Activated CD4-positive, alpha-beta T cell treated with anti-CD3 and anti-CD28 coated beads for 36 hours (primary cell): ENCODE measurements at regions not wholly inside any gene's neighbourhood (a gene's known extent, or its start where the extent isn't known, plus 50 kb on each side); places are given as distances from the start of the nearest gene placed in this dataset.

Experiments used
- ATAC-seq: fragments of 200-7000 bp; cut with Tn5 transposase; one replicate; pipeline ENCODE4 v1.10.0; 2021; ENCODE audit warnings: mild to moderate bottlenecking, moderate library complexity
- CTCF ChIA-PET: fragments of 350-600 bp; sonication (Branson Sonifier 250); formaldehyde crosslinking; loops from one replicate; lab custom pipeline; 2021; ENCODE audit warnings: antibody characterized with exemption; lab: Charles Lee
- POLR2A ChIA-PET: fragments of 350-600 bp; sonication (Branson Sonifier 250); formaldehyde crosslinking; loops from one replicate; lab custom pipeline; 2021; ENCODE audit warnings: antibody characterized with exemption, inconsistent platforms; lab: Charles Lee
- DNase-seq: peaks from one replicate; pipeline ENCODE4 v3.0.0-alpha.2; 2020
- H3K27ac Mint-ChIP-seq: one replicate; pipeline ENCODE4 v1.8.0; 2021; ENCODE audit warnings: mixed read lengths
- H3K27me3 Mint-ChIP-seq: one replicate; pipeline ENCODE4 v1.8.0; 2021; ENCODE audit warnings: mixed read lengths
- H3K36me3 Mint-ChIP-seq: one replicate; pipeline ENCODE4 v1.8.0; 2021; ENCODE audit warnings: low read depth, mixed read lengths
- H3K4me1 Mint-ChIP-seq: one replicate; pipeline ENCODE4 v1.8.0; 2021; ENCODE audit warnings: mixed read lengths
- H3K4me3 Mint-ChIP-seq: one replicate; pipeline ENCODE4 v1.8.0; 2021; ENCODE audit warnings: mild to moderate bottlenecking, moderate library complexity, mixed read lengths
- H3K9me3 Mint-ChIP-seq: one replicate; pipeline ENCODE4 v1.8.0; 2021; ENCODE audit warnings: low read depth, mixed read lengths
- intact Hi-C, 2 experiments: fragments of 100-400 bp; cut with DNase I in 1 of 2; cut with micrococcal nuclease in 1 of 2; formaldehyde crosslinking; loops; one replicate each; pipeline versions ENCODE4 v1.14.2 to v1.15.1; 2022 to 2024; cut with DNase I, micrococcal nuclease

DNA sequence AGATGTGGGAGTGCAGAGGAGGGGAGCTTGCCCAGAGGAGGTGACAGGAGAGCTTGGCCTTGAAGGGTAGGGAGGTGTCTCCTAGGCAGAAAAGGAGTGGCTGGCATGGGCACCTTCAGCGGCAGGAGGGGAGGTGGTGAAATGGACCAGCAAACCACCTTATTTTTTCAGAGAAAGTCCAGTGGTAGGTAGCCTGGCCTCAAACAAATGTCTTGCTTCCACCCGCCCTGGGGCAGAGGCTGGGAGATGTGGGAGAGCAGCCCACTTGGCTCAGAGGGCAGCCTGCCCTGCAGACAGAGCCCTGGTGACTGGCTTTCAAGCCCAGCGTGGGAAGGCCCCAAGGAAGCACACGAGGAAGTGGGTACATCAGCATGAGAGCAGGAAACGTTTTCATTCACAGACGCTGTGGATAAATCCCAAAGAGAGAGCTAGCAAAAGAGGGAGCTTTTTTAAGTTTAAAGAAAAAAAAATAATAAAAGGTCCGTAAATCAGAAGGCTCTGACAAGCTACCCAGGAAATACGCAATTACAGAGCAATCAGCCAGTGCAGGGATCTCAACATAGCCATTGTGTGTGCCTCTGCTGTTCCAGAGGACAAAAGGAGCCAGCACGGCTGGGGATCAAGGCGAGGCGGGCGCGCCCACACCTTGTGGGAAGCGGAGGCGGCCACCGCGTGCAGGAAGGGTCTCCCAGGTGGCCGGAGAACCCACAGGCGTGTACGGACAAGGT, 238.7 kb upstream of the PLET1 start:
- ChIA-PET POLR2A (no interaction called here), CTCF (no interaction called here)
- intact Hi-C loops, result no loop called here
- ATAC-seq (no peak), DNase-seq (no peak)
- no peak overlapping the region for H3K4me3 Mint-ChIP-seq
- peaks cover 2% of the 10 kb centered on the region for H3K27me3 Mint-ChIP-seq
- no peaks in the 10 kb centered on the region for H3K9me3 Mint-ChIP-seq
- no peaks in the 10 kb centered on the region for H3K4me1 Mint-ChIP-seq
- H3K36me3 Mint-ChIP-seq, result no peaks in the 10 kb centered on the region
- no peak overlapping the region for H3K27ac Mint-ChIP-seq

DNA sequence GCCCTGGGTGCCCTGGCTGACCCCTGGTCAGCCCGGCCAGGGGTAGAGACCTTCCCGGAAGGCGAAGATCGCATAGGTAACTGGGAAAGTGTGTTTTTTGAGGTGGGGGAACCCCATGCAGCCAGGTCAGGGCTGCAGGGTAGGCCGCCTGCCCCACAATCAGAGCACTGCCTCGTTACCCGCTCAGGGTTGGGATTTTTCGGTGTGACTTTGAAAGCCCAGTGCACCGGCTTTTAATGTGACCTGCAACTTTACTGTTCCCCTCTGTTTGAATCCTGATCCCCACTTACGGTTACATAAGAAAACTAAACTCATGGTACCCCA, 239.2 kb upstream of the PLET1 start:
- ChIA-PET POLR2A (no interaction called here), CTCF (no interaction called here)
- intact Hi-C loops, result no loop called here
- Mint-ChIP-seq H3K27me3 (peaks cover 2% of the 10 kb centered on the region), H3K4me1 (no peaks in the 10 kb centered on the region), H3K9me3 (no peaks in the 10 kb centered on the region), H3K36me3 (no peaks in the 10 kb centered on the region), H3K27ac (no peak overlapping the region), H3K4me3 (no peak overlapping the region)
- DNase-seq (no peak), ATAC-seq (no peak)

DNA sequence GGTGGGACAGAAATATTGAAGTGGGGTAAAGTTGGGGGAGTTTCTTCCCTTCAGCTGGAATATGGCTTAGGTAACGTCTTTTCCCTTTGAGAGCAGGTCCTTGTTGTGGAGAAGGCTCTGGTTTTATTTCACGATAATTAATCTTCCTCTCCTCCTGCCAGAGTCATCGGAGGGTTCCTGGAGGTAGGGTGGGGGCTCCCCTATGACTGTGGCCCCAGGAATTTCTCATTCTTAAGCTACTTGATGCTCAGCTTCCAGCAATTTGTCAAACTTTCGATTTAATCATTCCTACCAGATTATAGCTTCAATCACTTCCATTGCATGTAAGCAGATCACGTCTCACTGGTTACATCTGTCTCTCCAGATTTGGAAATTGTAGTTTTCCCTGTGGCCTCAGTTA, 242.8 kb upstream of the PLET1 start:
- intact Hi-C loops, result no loop called here
- DNase-seq (no peak), ATAC-seq (no peak)
- Mint-ChIP-seq H3K27ac (no peak overlapping the region), H3K4me3 (no peak overlapping the region), H3K36me3 (no peaks in the 10 kb centered on the region), H3K27me3 (peaks cover 2% of the 10 kb centered on the region), H3K4me1 (no peaks in the 10 kb centered on the region), H3K9me3 (no peaks in the 10 kb centered on the region)
- CTCF ChIA-PET, result interaction anchor here (0.8 to 1.8 kb wide), 4 partner anchors 17 to 52 kb away, joined by 3 to 5 read pairs (median 3); no protein-coding TSS in a partner anchor
- POLR2A ChIA-PET, result no interaction called here

- Mint-ChIP-seq H3K4me3 (no peak overlapping the region), H3K36me3 (no peaks in the 10 kb centered on the region), H3K27ac (no peak overlapping the region), H3K4me1 (no peaks in the 10 kb centered on the region), H3K27me3 (peaks cover 2% of the 10 kb centered on the region), H3K9me3 (no peaks in the 10 kb centered on the region)
- ATAC-seq (no peak), DNase-seq (no peak)
- CTCF ChIA-PET, result interaction anchor here (0.8 to 1.8 kb wide), 3 partner anchors 17 to 52 kb away, joined by 3 to 5 read pairs (median 3); no protein-coding TSS in a partner anchor
- intact Hi-C loops, result no loop called here
- POLR2A ChIA-PET, result no interaction called here
These were observed 243.4 kb upstream of the PLET1 start for GRCh38 chr11:112504056-112504455.

DNA sequence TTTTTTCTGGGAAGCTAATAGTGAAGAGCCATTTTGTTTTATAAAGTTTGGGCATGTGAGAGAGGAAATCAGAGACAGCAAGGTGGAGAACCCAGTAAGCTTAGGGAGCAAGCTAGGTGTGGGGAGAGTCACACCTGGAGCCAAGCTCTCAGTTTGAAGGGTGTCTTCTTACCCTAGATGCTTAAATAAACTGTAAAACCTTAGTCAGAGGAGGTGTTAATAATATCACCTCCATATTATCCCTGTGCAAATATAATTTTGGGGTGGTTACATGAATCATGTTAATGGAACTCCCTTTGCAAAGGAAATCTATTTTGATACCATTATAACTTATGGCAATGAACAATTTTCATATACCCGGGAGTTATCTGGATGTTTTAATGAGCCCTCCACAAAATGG, 246.2 kb upstream of the PLET1 start:
- H3K9me3 Mint-ChIP-seq, result no peaks in the 10 kb centered on the region
- ATAC-seq, result no peak
- POLR2A ChIA-PET, result no interaction called here
- CTCF ChIA-PET, result interaction anchor here (0.7 kb wide), 1 partner anchor 9 kb away, joined by 3 read pairs; no protein-coding TSS in a partner anchor
- intact Hi-C loops, result no loop called here
- H3K27me3 Mint-ChIP-seq, result peaks cover 2% of the 10 kb centered on the region
- H3K4me1 Mint-ChIP-seq, result no peaks in the 10 kb centered on the region
- H3K27ac Mint-ChIP-seq, result no peak overlapping the region
- H3K4me3 Mint-ChIP-seq, result no peak overlapping the region
- no peak for DNase-seq
- H3K36me3 Mint-ChIP-seq, result no peaks in the 10 kb centered on the region

DNA sequence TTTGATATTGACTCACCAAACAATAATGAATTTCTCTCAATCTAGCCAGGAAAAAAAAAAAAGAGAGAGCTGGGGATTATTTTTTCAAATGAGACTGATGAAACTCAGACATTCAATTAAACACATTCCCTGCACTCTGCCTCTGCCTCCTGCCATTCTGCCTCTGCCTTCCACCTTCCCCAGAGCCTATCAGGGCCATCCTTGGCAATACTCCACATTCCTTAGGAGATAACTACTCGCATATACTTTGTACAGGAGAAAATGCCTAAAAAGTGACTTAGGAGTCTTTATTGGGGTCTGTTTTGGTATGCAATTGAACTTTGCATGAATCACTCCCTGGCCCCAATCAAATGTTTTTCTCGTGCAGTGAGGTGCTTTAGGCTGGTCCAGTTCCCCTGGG, 246.6 kb upstream of the PLET1 start:
- ChIA-PET POLR2A (no interaction called here), CTCF (interaction anchor here (0.7 kb wide), 1 partner anchor 9 kb away, joined by 3 read pairs; no protein-coding TSS in a partner anchor)
- H3K4me1 Mint-ChIP-seq, result no peaks in the 10 kb centered on the region
- H3K27ac Mint-ChIP-seq, result no peak overlapping the region
- ATAC-seq (no peak), DNase-seq (no peak)
- no peak overlapping the region for H3K4me3 Mint-ChIP-seq
- no peaks in the 10 kb centered on the region for H3K9me3 Mint-ChIP-seq
- intact Hi-C loops, result no loop called here
- no peaks in the 10 kb centered on the region for H3K36me3 Mint-ChIP-seq
- peaks cover 2% of the 10 kb centered on the region for H3K27me3 Mint-ChIP-seq

DNA sequence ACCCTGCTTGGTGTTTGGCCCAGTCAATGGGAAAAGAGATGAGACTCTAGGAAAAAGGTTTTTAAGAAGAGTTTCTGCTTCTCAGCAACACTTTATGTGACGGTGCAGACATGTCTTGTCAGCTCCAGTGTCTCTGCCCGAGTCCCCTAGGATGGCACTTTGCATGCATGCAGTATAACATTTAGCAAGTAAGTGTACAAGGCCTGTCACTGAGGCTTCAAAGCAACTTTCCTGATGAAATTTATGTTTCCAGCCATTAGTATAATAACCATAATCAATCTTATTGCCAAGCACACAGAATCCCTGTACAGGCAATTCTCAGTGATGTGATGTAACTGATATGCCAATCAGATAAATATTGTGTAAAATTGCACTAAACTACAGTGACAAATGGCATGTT, 248.1 kb upstream of the PLET1 start:
- Mint-ChIP-seq H3K4me3 (no peak overlapping the region), H3K4me1 (no peaks in the 10 kb centered on the region), H3K36me3 (no peaks in the 10 kb centered on the region), H3K27ac (no peak overlapping the region), H3K27me3 (peaks cover 2% of the 10 kb centered on the region), H3K9me3 (no peaks in the 10 kb centered on the region)
- ATAC-seq, result no peak
- DNase-seq, result no peak
- POLR2A ChIA-PET, result no interaction called here
- CTCF ChIA-PET, result interaction anchor here (0.7 to 1.2 kb wide), 2 partner anchors 47 to 253 kb away, joined by 3 read pairs; no protein-coding TSS in a partner anchor
- intact Hi-C loops, result no loop called here

- ATAC-seq (no peak), DNase-seq (no peak)
- Mint-ChIP-seq H3K9me3 (no peaks in the 10 kb centered on the region), H3K27me3 (peaks cover 2% of the 10 kb centered on the region), H3K4me1 (no peaks in the 10 kb centered on the region), H3K36me3 (no peaks in the 10 kb centered on the region), H3K4me3 (no peak overlapping the region), H3K27ac (no peak overlapping the region)
- intact Hi-C loops, result no loop called here
- POLR2A ChIA-PET, result no interaction called here
- CTCF ChIA-PET, result no interaction called here
These were observed 248.6 kb upstream of the PLET1 start for GRCh38 chr11:112509300-112509699.

DNA sequence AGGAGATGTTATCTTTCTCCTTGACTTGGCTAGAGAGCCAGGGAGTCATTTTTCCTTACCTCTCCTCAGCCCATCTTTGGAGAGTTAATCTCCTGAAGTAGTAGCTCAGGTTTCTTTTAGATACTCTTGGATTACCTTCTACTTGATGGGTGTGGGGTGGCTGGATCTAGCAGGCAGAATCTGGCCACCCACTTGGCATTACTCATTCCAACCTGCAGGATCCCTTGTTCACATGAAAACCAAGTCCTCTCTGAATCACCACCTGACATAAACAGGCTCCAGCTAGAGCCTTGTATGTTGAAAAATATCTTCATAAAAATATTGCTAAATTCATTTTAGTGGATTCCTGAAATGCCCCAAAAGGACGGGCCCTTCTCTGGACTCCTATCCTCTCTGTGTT, 250.6 kb upstream of the PLET1 start:
- intact Hi-C loops, result no loop called here
- POLR2A ChIA-PET, result interaction anchor here (0.7 kb wide), 1 partner anchor 231 kb away, joined by 3 read pairs; no protein-coding TSS in a partner anchor
- peaks cover 2% of the 10 kb centered on the region for H3K27me3 Mint-ChIP-seq
- CTCF ChIA-PET, result interaction anchor here (1.0 to 1.2 kb wide), 2 partner anchors 10 to 36 kb away, joined by 3 read pairs; no protein-coding TSS in a partner anchor
- H3K27ac Mint-ChIP-seq, result no peak overlapping the region
- H3K4me1 Mint-ChIP-seq, result peaks cover 2% of the 10 kb centered on the region
- H3K4me3 Mint-ChIP-seq, result no peak overlapping the region
- no peaks in the 10 kb centered on the region for H3K36me3 Mint-ChIP-seq
- DNase-seq (no peak), ATAC-seq (peak; percentile 60)
- H3K9me3 Mint-ChIP-seq, result no peaks in the 10 kb centered on the region

DNA sequence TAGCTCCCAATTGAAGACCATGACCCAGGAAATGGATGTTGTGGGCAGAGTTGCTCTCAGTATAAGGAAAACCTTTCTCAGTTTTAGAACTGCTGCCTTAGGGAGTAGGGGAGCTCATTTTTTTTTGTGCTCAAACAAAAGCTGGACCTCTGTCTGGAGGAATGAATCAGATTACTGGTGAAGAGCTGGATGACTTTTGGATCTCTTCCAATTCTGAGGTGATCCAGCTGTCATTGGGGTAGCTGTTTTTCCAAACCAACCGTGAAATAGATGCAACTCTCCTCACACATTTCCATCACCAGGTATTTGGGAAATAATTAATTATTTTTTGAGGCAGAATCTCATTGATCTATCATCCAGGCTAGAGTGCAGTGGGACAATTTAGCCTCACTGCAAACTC, 251.3 kb upstream of the PLET1 start:
- peaks cover 2% of the 10 kb centered on the region for H3K27me3 Mint-ChIP-seq
- ATAC-seq, result no peak
- intact Hi-C loops, result no loop called here
- H3K4me1 Mint-ChIP-seq, result peaks cover 6% of the 10 kb centered on the region
- H3K9me3 Mint-ChIP-seq, result no peaks in the 10 kb centered on the region
- CTCF ChIA-PET, result interaction anchor here (1.0 to 1.2 kb wide), 2 partner anchors 9 to 35 kb away, joined by 3 read pairs; no protein-coding TSS in a partner anchor
- no peak overlapping the region for H3K4me3 Mint-ChIP-seq
- no peaks in the 10 kb centered on the region for H3K36me3 Mint-ChIP-seq
- no peak overlapping the region for H3K27ac Mint-ChIP-seq
- POLR2A ChIA-PET, result interaction anchor here (0.7 kb wide), 1 partner anchor 231 kb away, joined by 3 read pairs; no protein-coding TSS in a partner anchor
- no peak for DNase-seq

DNA sequence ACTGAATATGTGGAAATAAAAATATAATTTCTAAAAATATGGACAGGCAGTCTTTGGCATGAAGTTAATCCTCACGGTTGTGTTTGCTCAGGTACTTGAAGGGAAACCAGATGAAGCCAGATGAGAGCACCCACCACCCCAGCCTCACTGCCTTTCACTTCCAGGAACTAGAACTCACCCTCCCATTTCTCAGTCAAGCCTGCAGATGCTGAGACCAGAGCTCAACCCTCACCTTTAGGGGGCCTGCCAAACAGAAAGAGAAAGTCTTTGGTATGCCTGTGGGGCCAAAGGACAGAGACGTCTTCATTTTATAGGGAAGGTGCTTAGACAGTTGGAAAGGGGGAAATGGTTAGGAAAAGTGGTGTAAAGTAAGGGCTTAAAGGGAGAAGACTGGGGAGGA, 252.8 kb upstream of the PLET1 start:
- CTCF ChIA-PET, result interaction anchor here (0.6 kb wide), 1 partner anchor 229 kb away, joined by 3 read pairs; no protein-coding TSS in a partner anchor
- no peak overlapping the region for H3K27ac Mint-ChIP-seq

More for the DNA sequence above, 252.8 kb upstream of the PLET1 start:
- peaks cover under 1% of the 10 kb centered on the region for H3K9me3 Mint-ChIP-seq
- intact Hi-C loops, result no loop called here
- no peak for ATAC-seq
- POLR2A ChIA-PET, result no interaction called here
- peaks cover 12% of the 10 kb centered on the region for H3K4me1 Mint-ChIP-seq
- no peak overlapping the region for H3K4me3 Mint-ChIP-seq
- H3K36me3 Mint-ChIP-seq, result no peaks in the 10 kb centered on the region
- DNase-seq, result no peak
- H3K27me3 Mint-ChIP-seq, result peaks cover 2% of the 10 kb centered on the region
